ENCODE measurements at regions not wholly inside any gene's neighbourhood (a gene's known extent, or its start where the extent isn't known, plus 50 kb on each side); places are given as distances from the start of the nearest gene placed in this dataset.
"Not testable (repeated sequence)": the region's sequence is repeated elsewhere in the genome, so short reads cannot be mapped to it uniquely, and the experiment has no call there.

DNA sequence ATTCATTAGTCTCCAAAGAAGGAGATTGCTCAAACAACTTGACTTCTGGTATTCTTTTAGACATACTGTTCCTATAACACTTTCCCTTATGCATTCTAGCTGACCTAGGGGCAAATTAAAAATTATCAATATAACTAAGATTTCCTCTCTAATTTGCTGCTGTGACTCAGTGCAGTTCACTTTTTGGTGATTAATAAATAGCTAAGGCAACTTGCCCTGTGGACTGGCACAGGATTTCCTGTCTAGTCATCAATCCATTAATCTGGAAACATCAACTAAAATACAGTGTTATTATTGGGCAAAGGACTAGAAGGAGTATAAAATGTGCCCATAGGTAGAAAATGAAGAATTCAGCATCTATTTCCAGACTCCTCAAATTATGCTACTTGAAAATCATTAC lies 83.5 kb upstream of the SERPINE2 start:
- no peak for ATAC-seq (replicated peaks)
- Mint-ChIP-seq H3K27me3 (peaks cover 11% of the 10 kb centered on the region), H3K4me1 (no peaks in the 10 kb centered on the region), H3K4me3 (no peak overlapping the region), H3K27ac (no peak overlapping the region), H3K9me3 (peaks cover 4% of the 10 kb centered on the region), H3K36me3 (ENCODE audit: low read depth) (no peaks in the 10 kb centered on the region)

DNA sequence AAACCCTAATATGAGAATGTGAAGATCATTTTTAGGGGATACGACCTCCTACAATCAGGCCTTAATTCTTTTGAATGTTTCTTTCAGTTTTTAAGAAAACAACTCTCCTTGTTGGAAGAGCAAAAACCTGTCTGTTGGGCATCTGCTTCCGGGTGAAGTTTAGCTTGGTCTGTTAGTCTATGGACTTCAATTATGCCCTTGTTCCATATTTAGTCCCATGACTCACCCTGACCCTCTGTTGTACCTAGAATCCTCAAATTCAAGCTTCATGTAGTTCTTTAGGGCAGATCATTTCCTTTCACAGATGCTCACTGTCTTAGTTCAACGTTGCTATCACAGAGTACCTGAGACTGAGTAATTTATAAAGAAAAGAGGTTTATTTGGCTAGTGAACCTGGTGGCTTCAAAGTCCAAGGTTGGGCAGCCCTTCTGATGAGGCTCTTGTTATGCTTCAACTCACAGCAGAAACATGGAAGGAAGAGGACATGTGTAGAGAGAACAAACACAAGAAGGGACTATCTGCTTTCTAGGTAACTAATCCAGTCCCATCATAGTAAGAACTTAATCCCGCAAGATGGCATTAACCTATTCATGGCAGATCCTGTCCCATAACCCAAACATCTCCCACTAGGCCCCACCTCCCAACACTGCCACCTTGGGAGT lies 82.5 kb upstream of the SERPINE2 start:
- Mint-ChIP-seq H3K9me3 (peaks cover 4% of the 10 kb centered on the region), H3K27ac (no peak overlapping the region), H3K4me1 (no peaks in the 10 kb centered on the region), H3K36me3 (ENCODE audit: low read depth) (no peaks in the 10 kb centered on the region), H3K4me3 (no peak overlapping the region), H3K27me3 (peaks cover 17% of the 10 kb centered on the region)
- no peak for ATAC-seq (replicated peaks)

DNA sequence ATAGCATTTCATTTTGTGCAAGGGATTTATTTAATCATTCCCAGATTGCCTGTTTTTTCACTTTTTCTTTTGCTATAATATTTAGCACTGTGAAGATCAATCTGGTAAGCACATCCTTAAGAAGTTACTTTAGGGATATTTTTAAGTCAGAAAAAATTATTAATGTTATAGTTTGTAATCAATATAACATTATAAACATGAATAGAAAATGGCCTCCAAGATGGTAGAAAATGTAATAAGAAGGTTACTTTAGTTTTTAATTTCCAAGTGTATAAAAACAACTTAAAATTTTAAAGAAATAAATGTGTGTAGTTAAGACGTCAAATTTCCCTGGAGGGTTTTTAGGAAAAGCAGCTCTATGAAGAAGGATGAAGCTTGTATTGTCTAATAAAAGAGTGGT lies 81.9 kb upstream of the SERPINE2 start:
- peaks cover 4% of the 10 kb centered on the region for H3K9me3 Mint-ChIP-seq
- no peaks in the 10 kb centered on the region for H3K36me3 Mint-ChIP-seq (ENCODE audit: low read depth)
- no peaks in the 10 kb centered on the region for H3K4me1 Mint-ChIP-seq
- no peak for ATAC-seq (replicated peaks)
- H3K4me3 Mint-ChIP-seq = no peak overlapping the region
- no peak overlapping the region for H3K27ac Mint-ChIP-seq
- peaks cover 20% of the 10 kb centered on the region for H3K27me3 Mint-ChIP-seq

DNA sequence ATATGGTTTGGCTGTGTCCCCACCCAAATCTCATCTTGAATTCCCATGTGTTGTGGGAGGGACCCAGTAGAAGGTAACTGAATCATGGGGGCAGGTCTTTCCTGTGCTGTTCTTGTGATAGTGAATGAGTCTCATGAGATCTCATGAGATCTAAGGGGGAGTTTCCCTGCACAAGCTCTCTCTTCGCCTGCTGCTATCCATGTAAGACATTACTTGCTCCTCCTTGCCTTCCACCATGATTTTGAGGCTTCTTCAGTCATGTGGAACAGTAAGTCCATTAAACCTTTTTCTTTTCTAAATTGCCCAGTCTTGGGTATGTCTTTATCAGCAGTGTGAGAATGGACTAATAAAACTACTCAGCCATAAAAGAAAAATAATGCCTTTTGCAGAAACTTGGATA lies 80.8 kb upstream of the SERPINE2 start:
- not testable (repeated sequence) for ATAC-seq (replicated peaks); H3K9me3 Mint-ChIP-seq; H3K4me3 Mint-ChIP-seq

DNA sequence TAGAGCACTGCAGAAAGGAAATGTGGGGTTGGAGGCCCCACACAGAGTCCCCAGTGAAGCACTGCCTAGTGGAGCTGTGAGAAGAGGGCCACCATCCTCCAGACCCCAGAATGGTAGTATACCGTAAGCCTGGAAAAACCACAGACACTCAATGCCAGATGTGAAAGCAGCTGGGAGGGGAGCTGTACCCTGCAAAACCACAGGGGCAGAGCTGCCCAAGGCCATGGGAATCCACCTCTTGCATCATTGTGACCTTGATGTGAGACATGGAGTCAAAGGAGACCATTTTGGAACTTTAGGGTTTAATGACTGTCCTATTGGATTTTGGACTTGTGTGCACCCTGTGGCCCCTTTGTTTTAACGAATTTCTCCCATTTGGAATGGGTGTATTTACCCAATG lies 75.3 kb upstream of the SERPINE2 start:
- Mint-ChIP-seq H3K9me3 (peaks cover 6% of the 10 kb centered on the region), H3K27ac (no peak overlapping the region), H3K36me3 (ENCODE audit: low read depth) (no peaks in the 10 kb centered on the region), H3K4me1 (no peaks in the 10 kb centered on the region), H3K27me3 (peaks cover 32% of the 10 kb centered on the region), H3K4me3 (no peak overlapping the region)
- ATAC-seq (replicated peaks) = no peak

More for the DNA sequence above, 80.8 kb upstream of the SERPINE2 start:
- not testable (repeated sequence) for H3K36me3 Mint-ChIP-seq (ENCODE audit: low read depth); H3K27ac Mint-ChIP-seq; H3K4me1 Mint-ChIP-seq
- peaks cover 24% of the 10 kb centered on the region for H3K27me3 Mint-ChIP-seq

DNA sequence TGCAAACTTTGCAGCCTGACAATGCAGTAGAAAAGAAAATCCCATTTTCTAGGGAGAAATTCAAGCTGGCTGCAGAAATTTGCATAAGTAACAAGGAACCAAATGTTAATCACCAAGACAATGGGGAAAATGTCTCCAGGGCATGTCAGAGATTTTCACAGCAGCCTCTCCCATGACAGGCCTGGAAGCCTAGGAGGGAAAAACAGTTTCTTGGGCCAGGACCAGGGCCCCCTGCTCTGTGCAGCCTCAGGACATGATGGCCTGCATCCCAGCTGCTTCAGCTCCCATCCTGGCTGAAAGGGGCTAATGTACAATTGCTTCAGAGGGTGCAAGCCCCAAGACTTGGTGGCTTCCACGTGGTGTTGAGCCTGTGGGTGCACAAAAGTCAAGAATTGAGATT lies 74.8 kb upstream of the SERPINE2 start:
- H3K36me3 Mint-ChIP-seq (ENCODE audit: low read depth); H3K9me3 Mint-ChIP-seq; H3K4me1 Mint-ChIP-seq; ATAC-seq (replicated peaks); H3K27ac Mint-ChIP-seq; H3K4me3 Mint-ChIP-seq: not testable (repeated sequence)
- H3K27me3 Mint-ChIP-seq = peaks cover 32% of the 10 kb centered on the region

DNA sequence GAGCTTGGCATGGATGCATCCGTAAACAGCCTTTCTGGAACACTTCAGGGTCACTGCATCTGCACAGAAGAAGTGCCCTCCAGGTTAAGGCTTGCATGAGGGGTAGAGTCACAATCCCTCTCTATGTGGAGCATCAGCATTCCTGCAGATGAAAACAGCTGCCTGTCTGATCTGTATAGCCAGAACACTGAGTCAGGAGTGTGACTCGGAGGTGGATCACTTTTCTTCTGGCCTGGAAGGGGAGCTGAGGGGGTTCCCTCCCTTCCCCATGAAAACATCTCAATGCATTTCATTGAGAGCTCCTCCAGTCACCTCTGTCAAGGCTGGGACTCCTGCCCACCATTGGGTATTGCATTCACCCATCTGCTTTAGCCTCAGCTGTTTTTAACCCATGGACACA lies 72.5 kb upstream of the SERPINE2 start:
- ATAC-seq (replicated peaks) = no peak
- no peak overlapping the region for H3K27ac Mint-ChIP-seq
- no peaks in the 10 kb centered on the region for H3K36me3 Mint-ChIP-seq (ENCODE audit: low read depth)
- peaks cover 6% of the 10 kb centered on the region for H3K9me3 Mint-ChIP-seq
- no peak overlapping the region for H3K4me3 Mint-ChIP-seq
- H3K27me3 Mint-ChIP-seq = peaks cover 29% of the 10 kb centered on the region
- H3K4me1 Mint-ChIP-seq = no peaks in the 10 kb centered on the region

DNA sequence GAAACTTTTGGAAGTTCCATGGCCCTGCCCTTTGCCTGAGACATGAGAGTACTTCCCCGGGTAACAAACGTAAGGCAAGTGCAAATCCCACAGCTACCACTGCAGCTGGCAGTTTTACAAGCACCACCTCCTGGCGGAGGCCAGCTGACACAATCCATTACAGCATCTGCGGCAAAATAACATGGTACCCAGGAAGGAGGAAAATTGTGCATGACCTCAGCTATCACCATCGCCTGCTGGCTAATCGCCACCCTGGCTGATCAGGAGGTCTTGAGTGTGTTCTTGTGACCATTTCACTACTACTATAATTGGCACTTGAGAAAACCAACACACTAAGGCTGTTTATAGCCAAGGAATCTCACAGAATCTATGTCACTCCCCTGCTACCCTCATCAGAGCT lies 71.7 kb upstream of the SERPINE2 start:
- H3K36me3 Mint-ChIP-seq (ENCODE audit: low read depth) = no peaks in the 10 kb centered on the region
- ATAC-seq (replicated peaks) = no peak
- H3K9me3 Mint-ChIP-seq = peaks cover 6% of the 10 kb centered on the region
- no peaks in the 10 kb centered on the region for H3K4me1 Mint-ChIP-seq
- H3K4me3 Mint-ChIP-seq = no peak overlapping the region
- H3K27me3 Mint-ChIP-seq = peaks cover 24% of the 10 kb centered on the region
- no peak overlapping the region for H3K27ac Mint-ChIP-seq

DNA sequence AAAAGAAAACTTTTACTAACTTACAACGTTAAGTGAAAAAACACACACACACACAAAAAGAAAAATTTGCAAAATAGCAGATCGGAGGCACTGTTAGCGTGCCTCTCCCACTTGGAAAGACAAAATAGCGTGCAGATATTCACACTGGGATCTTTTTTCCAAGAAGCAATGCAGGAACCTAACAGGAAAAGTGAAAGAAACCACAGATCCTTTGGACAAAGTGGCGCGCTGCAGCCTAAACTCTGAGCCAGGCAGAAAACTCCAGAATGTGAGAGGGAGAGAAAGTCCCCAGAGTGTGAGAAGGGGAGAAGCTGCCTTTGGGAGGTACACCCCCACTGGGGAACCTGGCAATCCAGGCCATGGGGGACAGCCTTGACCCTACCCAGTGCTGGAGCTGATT lies 70.7 kb upstream of the SERPINE2 start:
- H3K9me3 Mint-ChIP-seq = no peaks in the 10 kb centered on the region
- H3K27me3 Mint-ChIP-seq = peaks cover 15% of the 10 kb centered on the region
- no peak for ATAC-seq (replicated peaks)
- H3K36me3 Mint-ChIP-seq (ENCODE audit: low read depth) = no peaks in the 10 kb centered on the region
- H3K27ac Mint-ChIP-seq = no peak overlapping the region
- no peak overlapping the region for H3K4me3 Mint-ChIP-seq
- H3K4me1 Mint-ChIP-seq = no peaks in the 10 kb centered on the region

DNA sequence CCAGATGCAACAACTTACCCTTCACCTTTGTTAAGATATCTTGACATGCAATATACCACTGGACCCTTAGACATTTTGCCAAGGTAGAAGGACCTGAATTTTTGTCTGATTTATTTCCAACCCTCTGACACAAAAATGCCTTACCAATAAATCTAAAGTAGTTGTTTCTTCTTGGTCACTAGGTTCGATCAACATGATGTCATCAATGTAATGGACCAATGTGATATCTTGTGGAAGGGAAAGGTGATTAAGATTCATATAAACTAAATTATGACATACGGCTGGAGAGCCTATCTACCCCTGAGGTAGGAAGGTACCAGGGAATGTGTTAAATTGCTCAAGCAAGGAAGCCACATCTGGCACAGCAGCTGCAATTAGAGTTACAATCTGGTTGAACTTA lies 67.7 kb upstream of the SERPINE2 start:
- Mint-ChIP-seq H3K4me3 (no peak overlapping the region), H3K27ac (no peak overlapping the region), H3K4me1 (no peaks in the 10 kb centered on the region), H3K36me3 (ENCODE audit: low read depth) (no peaks in the 10 kb centered on the region), H3K27me3 (peaks cover 15% of the 10 kb centered on the region), H3K9me3 (no peaks in the 10 kb centered on the region)
- ATAC-seq (replicated peaks) = no peak

DNA sequence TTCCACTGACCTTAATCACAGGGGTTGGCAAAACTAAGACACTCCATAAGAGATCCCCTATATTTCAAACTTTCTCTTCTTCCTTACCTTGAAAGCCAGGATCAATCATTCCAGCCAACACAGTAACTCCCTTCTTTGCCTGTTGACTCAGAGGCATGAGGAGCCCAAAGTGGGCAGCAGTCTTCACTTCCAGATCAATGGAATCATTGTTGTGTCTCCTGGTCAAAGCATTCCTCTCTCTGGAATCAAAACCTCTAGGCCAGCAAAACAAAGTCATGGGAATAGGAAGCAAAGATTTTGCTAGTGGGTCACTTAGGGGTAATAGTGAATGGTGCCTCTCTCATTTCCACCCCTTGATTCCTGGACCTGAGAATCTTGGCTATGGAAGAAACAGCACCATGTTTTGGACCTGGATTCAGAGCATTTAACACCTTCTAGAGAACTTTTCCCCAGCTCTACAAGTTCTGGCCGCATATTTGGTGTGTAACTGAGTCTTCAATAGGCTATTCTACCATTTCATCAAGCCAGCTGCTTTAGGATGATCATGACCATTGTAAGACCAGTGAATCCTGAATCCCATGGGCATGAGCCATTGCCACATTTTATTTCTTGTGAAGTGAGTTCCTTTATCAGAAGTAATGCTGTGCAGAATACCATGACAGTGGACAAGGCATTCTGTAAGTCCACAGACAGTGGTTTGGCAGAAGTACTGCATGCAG lies 65.7 kb upstream of the SERPINE2 start:
- no peak for ATAC-seq (replicated peaks)
- Mint-ChIP-seq H3K27me3 (peaks cover 14% of the 10 kb centered on the region), H3K36me3 (ENCODE audit: low read depth) (no peaks in the 10 kb centered on the region), H3K4me1 (no peaks in the 10 kb centered on the region), H3K27ac (no peak overlapping the region), H3K9me3 (no peaks in the 10 kb centered on the region), H3K4me3 (no peak overlapping the region)

DNA sequence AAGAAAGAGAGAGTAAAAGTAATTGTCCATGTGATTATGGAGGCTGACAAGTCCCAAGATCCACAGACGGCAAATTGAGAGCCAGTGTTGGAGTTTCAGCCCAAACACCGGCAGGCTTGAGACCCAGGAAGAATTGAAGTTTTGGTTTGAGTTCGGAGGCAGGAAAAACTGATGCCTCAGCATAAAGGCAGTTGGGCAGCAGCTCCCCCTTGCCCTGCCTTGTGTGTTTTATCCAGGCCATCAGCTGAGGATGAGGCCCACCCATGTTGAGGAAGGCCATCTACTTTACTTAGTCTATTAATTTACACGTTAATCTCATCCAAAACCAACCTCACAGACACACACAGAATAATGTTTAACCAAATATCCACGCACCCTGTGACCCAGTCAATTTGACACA lies 64.6 kb upstream of the SERPINE2 start:
- no peak for ATAC-seq (replicated peaks)
- Mint-ChIP-seq H3K9me3 (no peaks in the 10 kb centered on the region), H3K4me1 (no peaks in the 10 kb centered on the region), H3K4me3 (no peak overlapping the region), H3K36me3 (ENCODE audit: low read depth) (no peaks in the 10 kb centered on the region), H3K27ac (no peak overlapping the region), H3K27me3 (peaks cover 11% of the 10 kb centered on the region)

DNA sequence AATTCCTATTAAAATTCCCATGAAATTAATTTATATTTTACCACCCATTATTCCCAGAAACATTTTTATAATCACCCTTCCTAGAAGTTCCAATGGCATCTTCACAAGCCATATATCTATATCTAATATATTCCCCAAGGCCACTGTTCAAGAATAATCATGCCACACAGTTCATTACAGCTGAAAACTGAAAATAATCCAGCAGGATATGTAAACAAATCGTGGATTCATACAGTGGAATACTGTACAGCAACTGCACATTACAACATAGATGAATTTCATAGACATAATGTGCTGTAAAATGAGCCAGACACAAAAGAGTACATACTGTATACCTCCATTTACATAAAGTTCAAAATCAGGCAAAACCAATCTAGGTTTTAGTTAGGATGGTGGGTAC lies 63.9 kb upstream of the SERPINE2 start:
- no peaks in the 10 kb centered on the region for H3K36me3 Mint-ChIP-seq (ENCODE audit: low read depth)
- H3K4me3 Mint-ChIP-seq = no peak overlapping the region
- no peak overlapping the region for H3K27ac Mint-ChIP-seq
- peaks cover 8% of the 10 kb centered on the region for H3K27me3 Mint-ChIP-seq
- ATAC-seq (replicated peaks) = no peak
- H3K9me3 Mint-ChIP-seq = no peaks in the 10 kb centered on the region
- no peaks in the 10 kb centered on the region for H3K4me1 Mint-ChIP-seq

DNA sequence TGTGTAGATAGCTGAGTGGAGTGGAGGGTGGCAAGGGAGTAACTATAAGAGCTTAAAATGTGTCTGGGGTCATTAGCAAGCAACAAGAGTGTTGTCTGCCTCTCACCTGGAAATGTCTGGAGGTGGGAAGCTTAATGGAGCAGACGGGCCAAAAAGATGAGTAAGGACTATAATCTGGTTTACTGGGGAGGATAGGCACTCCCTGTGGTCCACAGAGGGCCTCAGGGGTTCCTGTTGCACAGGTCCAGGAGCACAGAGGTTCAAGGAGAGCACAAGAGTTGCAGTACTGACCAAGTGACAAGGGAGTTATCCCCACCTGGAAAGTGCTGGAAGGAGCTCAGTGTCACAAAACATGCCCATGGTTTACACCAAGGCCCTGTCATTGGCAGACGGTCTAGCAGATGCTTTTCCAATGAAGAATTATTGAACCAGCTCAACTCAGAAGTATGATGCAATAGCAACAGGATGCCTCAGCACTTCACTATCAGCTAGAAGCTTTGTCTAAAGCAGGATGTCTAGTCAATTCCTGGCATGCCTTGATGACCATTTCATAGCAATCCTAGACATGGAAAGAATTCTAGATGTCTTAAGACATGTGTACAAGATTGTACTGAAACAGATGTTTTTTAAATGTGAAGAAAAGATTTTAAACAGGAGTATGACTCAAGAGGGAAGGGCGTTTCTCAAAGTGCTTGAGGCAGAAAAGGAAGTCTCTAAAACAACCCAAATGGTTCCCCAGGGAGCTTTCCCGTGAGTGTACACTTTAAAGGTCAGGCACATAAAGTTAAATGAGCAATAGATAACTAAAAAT lies 62.9 kb upstream of the SERPINE2 start:
- Mint-ChIP-seq H3K36me3 (ENCODE audit: low read depth) (no peaks in the 10 kb centered on the region), H3K4me3 (no peak overlapping the region), H3K27ac (no peak overlapping the region), H3K27me3 (peaks cover 8% of the 10 kb centered on the region), H3K4me1 (no peaks in the 10 kb centered on the region), H3K9me3 (no peaks in the 10 kb centered on the region)
- no peak for ATAC-seq (replicated peaks)

Data from activated T-helper 17 cell treated with anti-CD3 and anti-CD28 coated beads, Interleukin-2, amount 50 U/mL, for 72 hours (primary cell).